ENCODE measurements at regions not wholly inside any gene's neighbourhood (a gene's known extent, or its start where the extent isn't known, plus 50 kb on each side); places are given as distances from the start of the nearest gene placed in this dataset.

DNA sequence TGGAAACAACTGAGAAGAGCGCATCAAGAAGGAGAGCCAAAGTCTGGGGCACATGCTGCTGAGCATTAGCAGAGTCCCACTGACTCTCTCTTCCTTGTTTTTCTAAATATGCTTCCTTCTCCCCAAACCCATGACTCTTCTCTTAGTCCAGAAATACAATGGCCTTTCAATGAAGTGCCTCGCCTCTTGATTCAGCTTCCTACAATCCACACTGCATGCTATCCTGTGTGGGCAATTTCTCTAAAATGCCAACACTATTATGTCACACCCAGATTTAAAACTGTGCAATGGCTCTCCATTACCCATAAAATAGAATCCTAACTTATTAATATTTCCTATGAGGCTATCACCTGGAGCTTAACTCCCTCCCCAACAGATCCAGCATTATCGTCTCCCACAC, 198.6 kb downstream of the RPAP3 start:
- no peak for TF ChIP-seq USF2 (IDR thresholded peaks at IDR 0.05; ENCODE audit: low read depth, low read length)
- TF ChIP-seq POLR2A (IDR thresholded peaks at IDR 0.05; ENCODE audit: low read depth, low read length): no peak
- no peak for TF ChIP-seq ELK1 (IDR thresholded peaks at IDR 0.05; ENCODE audit: borderline replicate concordance, low read depth, low read length)
- TF ChIP-seq RAD21 (IDR thresholded peaks at IDR 0.05; ENCODE audit: low read length): no peak
- TF ChIP-seq RFX5 (IDR thresholded peaks at IDR 0.05; ENCODE audit: low read depth, low read length): no peak
- TF ChIP-seq, protein P1, sequence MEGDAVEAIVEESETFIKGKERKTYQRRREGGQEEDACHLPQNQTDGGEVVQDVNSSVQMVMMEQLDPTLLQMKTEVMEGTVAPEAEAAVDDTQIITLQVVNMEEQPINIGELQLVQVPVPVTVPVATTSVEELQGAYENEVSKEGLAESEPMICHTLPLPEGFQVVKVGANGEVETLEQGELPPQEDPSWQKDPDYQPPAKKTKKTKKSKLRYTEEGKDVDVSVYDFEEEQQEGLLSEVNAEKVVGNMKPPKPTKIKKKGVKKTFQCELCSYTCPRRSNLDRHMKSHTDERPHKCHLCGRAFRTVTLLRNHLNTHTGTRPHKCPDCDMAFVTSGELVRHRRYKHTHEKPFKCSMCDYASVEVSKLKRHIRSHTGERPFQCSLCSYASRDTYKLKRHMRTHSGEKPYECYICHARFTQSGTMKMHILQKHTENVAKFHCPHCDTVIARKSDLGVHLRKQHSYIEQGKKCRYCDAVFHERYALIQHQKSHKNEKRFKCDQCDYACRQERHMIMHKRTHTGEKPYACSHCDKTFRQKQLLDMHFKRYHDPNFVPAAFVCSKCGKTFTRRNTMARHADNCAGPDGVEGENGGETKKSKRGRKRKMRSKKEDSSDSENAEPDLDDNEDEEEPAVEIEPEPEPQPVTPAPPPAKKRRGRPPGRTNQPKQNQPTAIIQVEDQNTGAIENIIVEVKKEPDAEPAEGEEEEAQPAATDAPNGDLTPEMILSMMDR (conservative IDR thresholded peaks at IDR 0.05; ENCODE audit: low read depth, low read length): no peak
- no peak for TF ChIP-seq SMC3 (IDR thresholded peaks at IDR 0.05; ENCODE audit: low read depth, low read length)
- no peak for TF ChIP-seq CEBPB (IDR thresholded peaks at IDR 0.05; ENCODE audit: low read depth, low read length)
- TF ChIP-seq NFE2L2 (IDR thresholded peaks at IDR 0.05; ENCODE audit: low read depth, low read length): no peak
- TF ChIP-seq MAFK (IDR thresholded peaks at IDR 0.05; ENCODE audit: low read depth, low read length): no peak
- TF ChIP-seq MAZ (IDR thresholded peaks at IDR 0.05; ENCODE audit: borderline replicate concordance, low read depth, low read length): no peak
- no peak for TF ChIP-seq MXI1 (IDR thresholded peaks at IDR 0.05; ENCODE audit: borderline replicate concordance, low read depth, low read length)
